Liver (tissue), 7 donors: ENCODE measurements at regions not wholly inside any gene's neighbourhood (a gene's known extent, or its start where the extent isn't known, plus 50 kb on each side); places are given as distances from the start of the nearest gene placed in this dataset.

ENCODE experiments used
- DNase-seq: peaks from one replicate; pipeline ENCODE4 v3.0.0-alpha.2; 2017; ENCODE audit warnings: low spot score
- H3K27ac ChIP-seq, 2 donors: one replicate each; pipeline ENCODE4 v1.7.0; 2013; ENCODE audit warnings: inconsistent platforms in 2 of 2, low read length in 2 of 2, control low read depth in 1 of 2, low read depth in 1 of 2, mild to moderate bottlenecking in 1 of 2
- H3K27me3 ChIP-seq, 4 donors: one replicate each; pipeline versions ENCODE4 v1.6.1 to v1.7.0; 2013; ENCODE audit warnings: low read length in 3 of 4, inconsistent platforms in 1 of 4, mild to moderate bottlenecking in 1 of 4, moderate library complexity in 1 of 4; ENCODE audit not compliant: control insufficient read depth in 4 of 4, insufficient read depth in 4 of 4
- H3K36me3 ChIP-seq, 4 donors: one replicate each; pipeline versions ENCODE4 v1.6.1 to v1.7.0; 2013; ENCODE audit warnings: low read length in 3 of 4, mild to moderate bottlenecking in 3 of 4, low read depth in 1 of 4, moderate library complexity in 1 of 4; ENCODE audit not compliant: control insufficient read depth in 4 of 4, insufficient read depth in 3 of 4
- H3K4me1 ChIP-seq, 4 donors: one replicate each; pipeline versions ENCODE4 v1.6.1 to v1.7.0; 2013; ENCODE audit warnings: low read length in 3 of 4, mild to moderate bottlenecking in 3 of 4, moderate library complexity in 1 of 4; ENCODE audit not compliant: control insufficient read depth in 4 of 4, insufficient read depth in 4 of 4
- H3K4me3 ChIP-seq, 3 donors: one replicate each; pipeline versions ENCODE4 v1.6.1 to v1.7.0; 2013; ENCODE audit warnings: low read length in 3 of 3, control low read depth in 1 of 3, low read depth in 1 of 3, mild to moderate bottlenecking in 1 of 3
- H3K9ac ChIP-seq, 2 donors: one replicate each; pipeline ENCODE4 v1.7.0; 2013; ENCODE audit warnings: low read length in 2 of 2, mild to moderate bottlenecking in 2 of 2, moderate library complexity in 2 of 2, control low read depth in 1 of 2, low read depth in 1 of 2
- H3K9me3 ChIP-seq, 4 donors: one replicate each; pipeline versions ENCODE4 v1.6.1 to v1.7.0; 2013; ENCODE audit warnings: low read length in 3 of 4; ENCODE audit not compliant: control insufficient read depth in 4 of 4
- ATF3 ChIP-seq: IDR thresholded peaks from 2 replicates; pipeline ENCODE4 v1.6.1; 2016; ENCODE audit warnings: antibody characterized with exemption
- EGR1 ChIP-seq, 2 donors: IDR thresholded peaks; 2 replicates each; pipeline ENCODE4 v1.6.1; 2016 to 2018; ENCODE audit warnings: antibody characterized with exemption in 2 of 2, low read depth in 2 of 2
- FOXA1 ChIP-seq: IDR thresholded peaks from 2 replicates; pipeline ENCODE4 v1.6.1; 2016; ENCODE audit warnings: antibody characterized with exemption
- FOXA2 ChIP-seq: IDR thresholded peaks from 2 replicates; pipeline ENCODE4 v1.6.1; 2016; ENCODE audit warnings: antibody characterized with exemption
- GABPA ChIP-seq, 2 donors: IDR thresholded peaks in 1 of 2; conservative IDR thresholded peaks in 1 of 2; 2 replicates each; pipeline ENCODE4 v1.6.1; 2016; ENCODE audit warnings: antibody characterized with exemption in 2 of 2, mild to moderate bottlenecking in 1 of 2, moderate library complexity in 1 of 2
- HNF4A ChIP-seq, 2 donors: conservative IDR thresholded peaks; 2 replicates each; pipeline ENCODE4 v1.6.1; 2016; ENCODE audit warnings: antibody characterized with exemption in 2 of 2, mild to moderate bottlenecking in 2 of 2
- HNF4G ChIP-seq: IDR thresholded peaks from 2 replicates; pipeline ENCODE4 v1.6.1; 2016; ENCODE audit warnings: antibody characterized with exemption
- JUND ChIP-seq, 2 donors: IDR thresholded peaks; 2 replicates each; pipeline ENCODE4 v1.6.1; 2016; ENCODE audit warnings: antibody characterized with exemption in 2 of 2
- NR2F2 ChIP-seq: IDR thresholded peaks from 2 replicates; pipeline ENCODE4 v1.6.1; 2016; ENCODE audit warnings: antibody characterized with exemption
- RXRA ChIP-seq, 2 donors: IDR thresholded peaks; 2 replicates each; pipeline ENCODE4 v1.6.1; 2017 to 2018; ENCODE audit warnings: antibody characterized with exemption in 2 of 2, mild to moderate bottlenecking in 1 of 2
- SP1 ChIP-seq: IDR thresholded peaks from 2 replicates; pipeline ENCODE4 v1.6.1; 2018; ENCODE audit warnings: antibody characterized with exemption, mild to moderate bottlenecking
- TAF1 ChIP-seq: conservative IDR thresholded peaks from 2 replicates; pipeline ENCODE4 v1.6.1; 2016; ENCODE audit warnings: antibody characterized with exemption, mild to moderate bottlenecking
- YY1 ChIP-seq: IDR thresholded peaks from 2 replicates; pipeline ENCODE4 v1.6.1; 2016; ENCODE audit warnings: antibody characterized with exemption, mild to moderate bottlenecking
- ZBTB33 ChIP-seq: IDR thresholded peaks from 2 replicates; pipeline ENCODE4 v1.6.1; 2016; ENCODE audit warnings: antibody characterized with exemption
- WGBS: extraction: QIAGEN DNeasy Blood & Tissue Kit; methylation state at CpG from one replicate; pipeline ENCODE4 v1.1.7; 2013; 5-methylcytosine and 5-hydroxymethylcytosine counted together
- TF ChIP-seq, protein P1 (sequence below): IDR thresholded peaks from 2 replicates; pipeline ENCODE4 v1.6.1; 2016; ENCODE audit warnings: antibody characterized with exemption
- TF ChIP-seq, protein P2 (sequence below): IDR thresholded peaks from 2 replicates; pipeline ENCODE4 v1.6.1; 2016; ENCODE audit warnings: antibody characterized with exemption, mild to moderate bottlenecking
- donor health status: healthy.
- donor health status: healthy.
- donor health status: healthy.
- donor health status: healthy.

- TF ChIP-seq ZBTB33 (no peak), SP1 (no peak), EGR1 (IDR thresholded peaks at IDR 0.05; ENCODE audit: low read depth in 2 of 2) (no peak), NR2F2 (no peak), JUND (IDR thresholded peaks at IDR 0.05) (no peak), GABPA (IDR thresholded peaks at IDR 0.05 in 1 of 2, conservative IDR thresholded peaks at IDR 0.05 in 1 of 2) (no peak)
- TF ChIP-seq, protein P1, sequence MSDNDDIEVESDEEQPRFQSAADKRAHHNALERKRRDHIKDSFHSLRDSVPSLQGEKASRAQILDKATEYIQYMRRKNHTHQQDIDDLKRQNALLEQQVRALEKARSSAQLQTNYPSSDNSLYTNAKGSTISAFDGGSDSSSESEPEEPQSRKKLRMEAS, result no peak
Observed at GRCh38 chr2:219828127-219828526, 200.7 kb downstream of the SLC4A3 start (continued).

DNA sequence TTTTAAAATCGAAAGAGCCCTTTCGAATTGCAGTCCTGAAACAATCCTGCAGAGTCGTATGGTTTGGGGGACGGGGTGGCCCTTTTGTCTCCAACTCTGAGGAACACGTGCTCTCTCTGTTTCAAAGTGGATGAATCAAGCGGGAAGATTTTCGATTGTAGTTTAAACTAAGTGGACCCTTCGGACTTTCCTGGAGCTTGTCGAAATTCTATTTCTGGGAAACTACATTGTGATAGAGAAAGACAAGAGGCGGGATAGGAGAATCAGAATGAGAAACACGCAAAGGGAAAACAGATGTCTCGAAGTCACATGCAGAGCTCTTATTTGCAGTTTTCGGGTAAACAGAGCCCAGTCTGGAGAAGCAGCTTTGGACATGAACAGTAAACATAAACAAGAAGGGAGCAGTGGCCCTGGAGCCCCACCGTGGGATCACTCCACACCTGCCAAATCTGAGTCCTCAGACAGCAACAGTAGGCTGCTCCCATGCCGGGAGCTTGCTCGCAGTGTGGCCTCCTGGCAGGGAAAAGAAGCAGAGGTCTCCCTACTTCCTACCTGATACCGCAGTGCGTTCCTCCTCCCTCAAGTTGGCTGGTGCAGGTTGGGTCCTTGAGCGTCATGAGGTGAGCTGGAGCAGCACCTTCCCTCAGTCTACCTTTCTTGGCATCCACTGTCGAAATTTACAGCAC is 202.4 kb downstream of the SLC4A3 start:
- H3K4me3 ChIP-seq, result no peak overlapping the region
- 75% methylated on average over 20 of the region's 20 CpGs for WGBS
- H3K36me3 ChIP-seq, result no peaks in the 10 kb centered on the region
- H3K27ac ChIP-seq, result no peak overlapping the region
- peaks cover 0 to 2% (median under 1%) of the 10 kb centered on the region in 4 donors for H3K27me3 ChIP-seq
- TF ChIP-seq EGR1 (IDR thresholded peaks at IDR 0.05; ENCODE audit: low read depth in 2 of 2) (no peak), JUND (IDR thresholded peaks at IDR 0.05) (no peak), RXRA (IDR thresholded peaks at IDR 0.05) (no peak), FOXA2 (no peak), FOXA1 (no peak), TAF1 (no peak), SP1 (no peak), NR2F2 (no peak), ZBTB33 (no peak), HNF4A (conservative IDR thresholded peaks at IDR 0.05) (no peak), ATF3 (no peak), YY1 (no peak), HNF4G (no peak)
- TF ChIP-seq, protein P1, result no peak
- TF ChIP-seq, protein P2, sequence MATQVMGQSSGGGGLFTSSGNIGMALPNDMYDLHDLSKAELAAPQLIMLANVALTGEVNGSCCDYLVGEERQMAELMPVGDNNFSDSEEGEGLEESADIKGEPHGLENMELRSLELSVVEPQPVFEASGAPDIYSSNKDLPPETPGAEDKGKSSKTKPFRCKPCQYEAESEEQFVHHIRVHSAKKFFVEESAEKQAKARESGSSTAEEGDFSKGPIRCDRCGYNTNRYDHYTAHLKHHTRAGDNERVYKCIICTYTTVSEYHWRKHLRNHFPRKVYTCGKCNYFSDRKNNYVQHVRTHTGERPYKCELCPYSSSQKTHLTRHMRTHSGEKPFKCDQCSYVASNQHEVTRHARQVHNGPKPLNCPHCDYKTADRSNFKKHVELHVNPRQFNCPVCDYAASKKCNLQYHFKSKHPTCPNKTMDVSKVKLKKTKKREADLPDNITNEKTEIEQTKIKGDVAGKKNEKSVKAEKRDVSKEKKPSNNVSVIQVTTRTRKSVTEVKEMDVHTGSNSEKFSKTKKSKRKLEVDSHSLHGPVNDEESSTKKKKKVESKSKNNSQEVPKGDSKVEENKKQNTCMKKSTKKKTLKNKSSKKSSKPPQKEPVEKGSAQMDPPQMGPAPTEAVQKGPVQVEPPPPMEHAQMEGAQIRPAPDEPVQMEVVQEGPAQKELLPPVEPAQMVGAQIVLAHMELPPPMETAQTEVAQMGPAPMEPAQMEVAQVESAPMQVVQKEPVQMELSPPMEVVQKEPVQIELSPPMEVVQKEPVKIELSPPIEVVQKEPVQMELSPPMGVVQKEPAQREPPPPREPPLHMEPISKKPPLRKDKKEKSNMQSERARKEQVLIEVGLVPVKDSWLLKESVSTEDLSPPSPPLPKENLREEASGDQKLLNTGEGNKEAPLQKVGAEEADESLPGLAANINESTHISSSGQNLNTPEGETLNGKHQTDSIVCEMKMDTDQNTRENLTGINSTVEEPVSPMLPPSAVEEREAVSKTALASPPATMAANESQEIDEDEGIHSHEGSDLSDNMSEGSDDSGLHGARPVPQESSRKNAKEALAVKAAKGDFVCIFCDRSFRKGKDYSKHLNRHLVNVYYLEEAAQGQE, result no peak
- DNase-seq, result no peak
- H3K9ac ChIP-seq, result no peak overlapping the region
- H3K4me1 ChIP-seq, result no peaks in the 10 kb centered on the region
- H3K9me3 ChIP-seq, result no peaks in the 10 kb centered on the region
